Chondrocyte (in vitro differentiated cells): ENCODE measurements at regions not wholly inside any gene's neighbourhood (a gene's known extent, or its start where the extent isn't known, plus 50 kb on each side); places are given as distances from the start of the nearest gene placed in this dataset.
A peak's percentile ranks its signal among the peaks of the same experiment; 100 is the strongest.

ENCODE experiments used
- DNase-seq: peaks from one replicate; pipeline ENCODE4 v3.0.0; 2021; ENCODE audit warnings: mixed read lengths, low spot score
- H3K27ac Mint-ChIP-seq: one replicate; pipeline ENCODE4 v1.8.0; 2021; ENCODE audit warnings: mild to moderate bottlenecking, moderate library complexity, mixed read lengths; ENCODE audit not compliant: unreplicated experiment
- H3K27me3 Mint-ChIP-seq: 2 replicates; pipeline ENCODE4 v1.8.0; 2021; ENCODE audit warnings: low read depth, mixed read lengths
- H3K36me3 Mint-ChIP-seq: 2 replicates; pipeline ENCODE4 v1.8.0; 2021; ENCODE audit warnings: low read depth, mixed read lengths
- H3K4me1 Mint-ChIP-seq: 2 replicates; pipeline ENCODE4 v1.8.0; 2021; ENCODE audit warnings: low read depth, mild to moderate bottlenecking, mixed read lengths
- H3K4me3 Mint-ChIP-seq: one replicate; pipeline ENCODE4 v1.8.0; 2021; ENCODE audit warnings: mild to moderate bottlenecking, moderate library complexity, mixed read lengths; ENCODE audit not compliant: unreplicated experiment
- H3K9me3 Mint-ChIP-seq: 2 replicates; pipeline ENCODE4 v1.8.0; 2021; ENCODE audit warnings: low read depth, mixed read lengths
- CTCF ChIP-seq: fragments of 200-600 bp; sonication (generic); IDR thresholded peaks from 2 replicates; pipeline ENCODE4 v1.5.0; 2021; ENCODE audit warnings: antibody characterized with exemption, mild to moderate bottlenecking, moderate library complexity

- no peak for DNase-seq
- peaks cover 36% of the 10 kb centered on the region for H3K4me1 Mint-ChIP-seq
- no peaks in the 10 kb centered on the region for H3K9me3 Mint-ChIP-seq
- no peaks in the 10 kb centered on the region for H3K27me3 Mint-ChIP-seq
- no peak overlapping the region for H3K27ac Mint-ChIP-seq
- H3K4me3 Mint-ChIP-seq, result no peak overlapping the region
- no peak for TF ChIP-seq CTCF
- no peaks in the 10 kb centered on the region for H3K36me3 Mint-ChIP-seq
Measured at GRCh38 chr7:116423499-116423898, 76.0 kb upstream of the CAV2 start.

- H3K4me1 Mint-ChIP-seq, result peaks cover 36% of the 10 kb centered on the region
- H3K9me3 Mint-ChIP-seq, result no peaks in the 10 kb centered on the region
- no peak overlapping the region for H3K27ac Mint-ChIP-seq
- no peak for DNase-seq
- H3K36me3 Mint-ChIP-seq, result no peaks in the 10 kb centered on the region
- TF ChIP-seq CTCF, result no peak
- no peak overlapping the region for H3K4me3 Mint-ChIP-seq
- no peaks in the 10 kb centered on the region for H3K27me3 Mint-ChIP-seq
Measured at GRCh38 chr7:116425647-116426209, 73.8 kb upstream of the CAV2 start.

GRCh38 chr7:116426428-116427156 lies 72.9 kb upstream of the CAV2 start:
- Mint-ChIP-seq H3K27ac (peak overlapping the region; percentile 30), H3K36me3 (no peaks in the 10 kb centered on the region), H3K4me1 (peaks cover 36% of the 10 kb centered on the region), H3K4me3 (no peak overlapping the region), H3K27me3 (no peaks in the 10 kb centered on the region), H3K9me3 (no peaks in the 10 kb centered on the region)
- DNase-seq, result no peak
- TF ChIP-seq CTCF, result no peak

GRCh38 chr7:116429986-116430619 lies 69.4 kb upstream of the CAV2 start:
- no peaks in the 10 kb centered on the region for H3K27me3 Mint-ChIP-seq
- H3K36me3 Mint-ChIP-seq, result no peaks in the 10 kb centered on the region
- no peak overlapping the region for H3K27ac Mint-ChIP-seq
- DNase-seq, result no peak
- H3K4me3 Mint-ChIP-seq, result no peak overlapping the region
- TF ChIP-seq CTCF, result no peak
- peaks cover 53% of the 10 kb centered on the region for H3K4me1 Mint-ChIP-seq
- H3K9me3 Mint-ChIP-seq, result no peaks in the 10 kb centered on the region

- TF ChIP-seq CTCF, result no peak
- H3K36me3 Mint-ChIP-seq, result peaks cover 2% of the 10 kb centered on the region
- H3K4me3 Mint-ChIP-seq, result no peak overlapping the region
- no peak for DNase-seq
- no peaks in the 10 kb centered on the region for H3K27me3 Mint-ChIP-seq
- H3K4me1 Mint-ChIP-seq, result peaks cover 49% of the 10 kb centered on the region
- no peak overlapping the region for H3K27ac Mint-ChIP-seq
- no peaks in the 10 kb centered on the region for H3K9me3 Mint-ChIP-seq
Measured at GRCh38 chr7:116431787-116432526, 67.6 kb upstream of the CAV2 start.
